HepG2 (cell line): ENCODE measurements at regions not wholly inside any gene's neighbourhood (a gene's known extent, or its start where the extent isn't known, plus 50 kb on each side); places are given as distances from the start of the nearest gene placed in this dataset.

Experiments used
- ATAC-seq: fragments of 200-7000 bp; cut with Tn5 transposase; 3 replicates; pipeline ENCODE4 v1.9.1; 2020; ENCODE audit warnings: mild to moderate bottlenecking, moderate library complexity
- BruUV-seq: library from RNA; stranded (reverse); fragments of 400-500 nt; replicated peaks from 2 replicates; lab custom pipeline; 2021; lab: Mats Ljungman, UMichigan
- CTCF ChIA-PET: fragments of 300-600 bp; formaldehyde crosslinking; extraction: SDS; loops from one replicate; lab custom pipeline; 2021; ENCODE audit warnings: low total read pairs, inconsistent platforms, low intra/inter-chr PET ratio; lab: Yijun Ruan, JAX
- POLR2A ChIA-PET: fragments of 350-600 bp; sonication (Branson Sonifier 250); formaldehyde crosslinking; loops from one replicate; lab custom pipeline; 2020; ENCODE audit warnings: antibody characterized with exemption, inconsistent platforms; lab: Yijun Ruan, JAX
- DNase-seq: peaks from one replicate; pipeline ENCODE4 v3.0.0-alpha.2; 2015; ENCODE audit warnings: low spot score
- FAIRE-seq: peaks from 3 replicates; lab custom pipeline; 2011; peaks lifted over from hg19 to GRCh38; lab: Jason Lieb, UNC
- H2AFZ ChIP-seq: one replicate; pipeline ENCODE4 v1.6.1; 2011; ENCODE audit warnings: low read length, inconsistent platforms
- H3K27ac ChIP-seq: fragments of 300-600 bp; 3 replicates; pipeline ENCODE4 v1.8.0; 2011; ENCODE audit warnings: mixed run types, mild to moderate bottlenecking, mixed read lengths, low read length, inconsistent platforms; ENCODE audit not compliant: insufficient read depth; ENCODE audit errors: extremely low read length
- H3K27me3 ChIP-seq, 2 experiments: fragments of 200-600 bp in 1 of 2; 2 replicates in 1 of 2; 3 replicates in 1 of 2; pipeline versions ENCODE4 v1.6.0 to v1.8.0; 2011; ENCODE audit warnings: low read length in 2 of 2, mild to moderate bottlenecking in 2 of 2, moderate library complexity in 2 of 2, inconsistent platforms in 1 of 2; ENCODE audit not compliant: insufficient read depth in 2 of 2, control insufficient read depth in 1 of 2
- H3K36me3 ChIP-seq, 2 experiments: fragments of 200-600 bp in 1 of 2; replicated peaks in 1 of 2; 2 replicates in 1 of 2; 3 replicates in 1 of 2; pipeline versions ENCODE4 v1.5.1 to v1.8.0; 2011; ENCODE audit warnings: low read length in 2 of 2, inconsistent platforms in 1 of 2; ENCODE audit not compliant: insufficient read depth in 2 of 2, control insufficient read depth in 1 of 2
- H3K4me1 ChIP-seq: 2 replicates; pipeline ENCODE4 v1.5.1; 2012; ENCODE audit warnings: low read length, inconsistent platforms; ENCODE audit not compliant: insufficient read depth
- H3K4me2 ChIP-seq: 2 replicates; pipeline ENCODE4 v1.6.0; 2011; ENCODE audit warnings: low read depth, low read length, inconsistent platforms
- H3K4me3 ChIP-seq, 3 experiments: fragments of 200-600 bp in 1 of 3; sonication (generic), shearing (Covaris generic) in 1 of 3; replicated peaks in 1 of 3; 2 replicates each; pipeline ENCODE4 v1.5.1; 2011 to 2016; ENCODE audit warnings: low read length in 3 of 3, inconsistent platforms in 2 of 3, low read depth in 2 of 3, mild to moderate bottlenecking in 2 of 3, control low read depth in 1 of 3, mixed read lengths in 1 of 3; ENCODE audit not compliant: insufficient read depth in 1 of 3
- H3K79me2 ChIP-seq: one replicate; pipeline ENCODE4 v1.6.1; 2011; ENCODE audit warnings: low read length, inconsistent platforms; ENCODE audit not compliant: insufficient read depth
- H3K9ac ChIP-seq: 2 replicates; pipeline ENCODE4 v1.6.0; 2011; ENCODE audit warnings: mild to moderate bottlenecking, low read depth, low read length, inconsistent platforms; ENCODE audit not compliant: insufficient read depth
- H3K9me3 ChIP-seq: 2 replicates; pipeline ENCODE4 v1.5.1; 2012; ENCODE audit warnings: mild to moderate bottlenecking, low read length
- H4K20me1 ChIP-seq: 2 replicates; pipeline ENCODE4 v1.6.0; 2011; ENCODE audit warnings: inconsistent platforms, mild to moderate bottlenecking, low read length, moderate library complexity; ENCODE audit not compliant: insufficient read depth
- AGO1 ChIP-seq: fragments of 200-400 bp; formaldehyde crosslinking; IDR thresholded peaks from 2 replicates; pipeline ENCODE4 v1.6.1; 2017; ENCODE audit warnings: mild to moderate bottlenecking, low read depth, low read length, moderate library complexity; ENCODE audit not compliant: poor library complexity, severe bottlenecking
- CC2D1A ChIP-seq: sonication (generic); formaldehyde crosslinking; IDR thresholded peaks from 2 replicates; pipeline ENCODE4 v1.8.1; 2023; ENCODE audit warnings: mild to moderate bottlenecking, missing genetic modification reagents
- FOXK1 ChIP-seq: sonication (generic); formaldehyde crosslinking; IDR thresholded peaks from 2 replicates; pipeline ENCODE4 v1.4.0; 2020; ENCODE audit warnings: low read depth, missing genetic modification reagents, borderline replicate concordance
- GZF1 ChIP-seq: sonication (generic); formaldehyde crosslinking; IDR thresholded peaks from 2 replicates; pipeline ENCODE4 v1.5.1; 2020; ENCODE audit warnings: mild to moderate bottlenecking, missing genetic modification reagents
- KLF6 ChIP-seq: IDR thresholded peaks from 2 replicates; pipeline ENCODE4 v1.8.0; 2016; ENCODE audit warnings: missing biosample characterization, missing genetic modification reagents
- MEIS1 ChIP-seq: sonication (generic); formaldehyde crosslinking; IDR thresholded peaks from 2 replicates; pipeline ENCODE4 v1.9.0; 2021; ENCODE audit warnings: mild to moderate bottlenecking, missing genetic modification reagents, moderate library complexity, borderline replicate concordance
- ZBTB20 ChIP-seq: sonication (generic); formaldehyde crosslinking; IDR thresholded peaks from 2 replicates; pipeline ENCODE4 v1.8.1; 2023; ENCODE audit warnings: missing genetic modification reagents, low read depth, mild to moderate bottlenecking, borderline replicate concordance
- ZFP1 ChIP-seq: IDR thresholded peaks from 2 replicates; pipeline ENCODE4 v1.6.1; 2016
- ZNF550 ChIP-seq: sonication (generic); formaldehyde crosslinking; IDR thresholded peaks from 2 replicates; pipeline ENCODE4 v1.4.0; 2020; ENCODE audit warnings: mild to moderate bottlenecking, missing genetic modification reagents, borderline replicate concordance
- ZNF556 ChIP-seq: sonication (generic); formaldehyde crosslinking; IDR thresholded peaks from 2 replicates; pipeline ENCODE4 v1.4.0; 2020; ENCODE audit warnings: mild to moderate bottlenecking, missing genetic modification reagents, borderline replicate concordance
- ZNF569 ChIP-seq: sonication (generic); formaldehyde crosslinking; IDR thresholded peaks from 2 replicates; pipeline ENCODE4 v1.5.0; 2020; ENCODE audit warnings: mild to moderate bottlenecking, missing genetic modification reagents, moderate library complexity, borderline replicate concordance
- ZNF83 ChIP-seq: sonication (generic); formaldehyde crosslinking; IDR thresholded peaks from 2 replicates; pipeline ENCODE4 v1.4.0; 2020; ENCODE audit warnings: missing genetic modification reagents, mild to moderate bottlenecking, borderline replicate concordance
- WGBS: methylation state at CpG from one replicate; pipeline ENCODE4 v1.1.6; 2017; ENCODE audit warnings: low lambda C conversion rate; 5-methylcytosine and 5-hydroxymethylcytosine counted together
- in situ Hi-C: cut with HindIII; loops from 2 replicates; pipeline ENCODE4 v1.10.0; 2017; ENCODE audit warnings: low pct_unique_long_range_greater_than_20kb; ENCODE audit not compliant: extremely low pct_ligation_motif_present
- intact Hi-C: fragments of 100-400 bp; cut with micrococcal nuclease; formaldehyde crosslinking; loops from one replicate; pipeline ENCODE4 v1.10.0; 2022; ENCODE audit not compliant: unreplicated experiment
- TF ChIP-seq, protein P1 (sequence below): IDR thresholded peaks from 2 replicates; pipeline ENCODE4 v1.6.1; 2018; ENCODE audit warnings: missing genetic modification reagents, mild to moderate bottlenecking, missing compliant biosample characterization
- TF ChIP-seq, protein P2 (sequence below): sonication (generic); formaldehyde crosslinking; IDR thresholded peaks from 2 replicates; pipeline ENCODE4 v1.5.0; 2020; ENCODE audit warnings: mild to moderate bottlenecking, missing genetic modification reagents, borderline replicate concordance
- TF ChIP-seq, protein P3 (sequence below): sonication (generic); formaldehyde crosslinking; IDR thresholded peaks from 2 replicates; pipeline ENCODE4 v1.4.0; 2020; ENCODE audit warnings: low read depth, mild to moderate bottlenecking, missing genetic modification reagents

DNA sequence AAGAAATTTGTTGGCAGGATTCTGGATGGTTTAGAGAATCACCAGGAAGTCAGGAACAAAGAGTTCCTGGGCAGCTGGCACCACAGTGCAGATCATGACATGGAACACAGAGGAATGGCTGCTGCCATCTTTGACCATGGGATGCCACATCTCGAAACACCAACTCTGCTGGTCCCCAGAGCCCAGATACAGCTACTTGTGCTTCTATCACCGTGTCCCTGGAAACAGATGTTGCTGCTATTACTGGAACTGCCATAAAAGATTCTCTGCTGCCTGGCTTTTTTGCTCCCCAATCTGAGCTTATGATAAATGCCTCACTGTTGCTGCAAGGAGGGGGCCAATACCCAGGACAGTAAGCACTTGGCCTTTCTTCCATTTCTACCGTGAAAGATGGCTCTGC lies 185.2 kb downstream of the CSNK2A3 start:
- no peak for FAIRE-seq
- no peak overlapping the region for H3K9ac ChIP-seq
- TF ChIP-seq ZNF83 (no peak), ZFP1 (CRISPR knock-in tag) (no peak), FOXK1 (CRISPR knock-in tag) (no peak), ZNF550 (CRISPR knock-in tag) (no peak), ZNF569 (no peak), CC2D1A (CRISPR knock-in tag) (no peak), ZNF556 (CRISPR knock-in tag) (no peak), AGO1 (no peak), GZF1 (CRISPR knock-in tag) (no peak), KLF6 (CRISPR knock-in tag) (no peak), ZBTB20 (CRISPR knock-in tag) (no peak), MEIS1 (CRISPR knock-in tag) (no peak)
- TF ChIP-seq, protein P1, sequence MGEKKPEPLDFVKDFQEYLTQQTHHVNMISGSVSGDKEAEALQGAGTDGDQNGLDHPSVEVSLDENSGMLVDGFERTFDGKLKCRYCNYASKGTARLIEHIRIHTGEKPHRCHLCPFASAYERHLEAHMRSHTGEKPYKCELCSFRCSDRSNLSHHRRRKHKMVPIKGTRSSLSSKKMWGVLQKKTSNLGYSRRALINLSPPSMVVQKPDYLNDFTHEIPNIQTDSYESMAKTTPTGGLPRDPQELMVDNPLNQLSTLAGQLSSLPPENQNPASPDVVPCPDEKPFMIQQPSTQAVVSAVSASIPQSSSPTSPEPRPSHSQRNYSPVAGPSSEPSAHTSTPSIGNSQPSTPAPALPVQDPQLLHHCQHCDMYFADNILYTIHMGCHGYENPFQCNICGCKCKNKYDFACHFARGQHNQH = no peak
- TF ChIP-seq, protein P2, sequence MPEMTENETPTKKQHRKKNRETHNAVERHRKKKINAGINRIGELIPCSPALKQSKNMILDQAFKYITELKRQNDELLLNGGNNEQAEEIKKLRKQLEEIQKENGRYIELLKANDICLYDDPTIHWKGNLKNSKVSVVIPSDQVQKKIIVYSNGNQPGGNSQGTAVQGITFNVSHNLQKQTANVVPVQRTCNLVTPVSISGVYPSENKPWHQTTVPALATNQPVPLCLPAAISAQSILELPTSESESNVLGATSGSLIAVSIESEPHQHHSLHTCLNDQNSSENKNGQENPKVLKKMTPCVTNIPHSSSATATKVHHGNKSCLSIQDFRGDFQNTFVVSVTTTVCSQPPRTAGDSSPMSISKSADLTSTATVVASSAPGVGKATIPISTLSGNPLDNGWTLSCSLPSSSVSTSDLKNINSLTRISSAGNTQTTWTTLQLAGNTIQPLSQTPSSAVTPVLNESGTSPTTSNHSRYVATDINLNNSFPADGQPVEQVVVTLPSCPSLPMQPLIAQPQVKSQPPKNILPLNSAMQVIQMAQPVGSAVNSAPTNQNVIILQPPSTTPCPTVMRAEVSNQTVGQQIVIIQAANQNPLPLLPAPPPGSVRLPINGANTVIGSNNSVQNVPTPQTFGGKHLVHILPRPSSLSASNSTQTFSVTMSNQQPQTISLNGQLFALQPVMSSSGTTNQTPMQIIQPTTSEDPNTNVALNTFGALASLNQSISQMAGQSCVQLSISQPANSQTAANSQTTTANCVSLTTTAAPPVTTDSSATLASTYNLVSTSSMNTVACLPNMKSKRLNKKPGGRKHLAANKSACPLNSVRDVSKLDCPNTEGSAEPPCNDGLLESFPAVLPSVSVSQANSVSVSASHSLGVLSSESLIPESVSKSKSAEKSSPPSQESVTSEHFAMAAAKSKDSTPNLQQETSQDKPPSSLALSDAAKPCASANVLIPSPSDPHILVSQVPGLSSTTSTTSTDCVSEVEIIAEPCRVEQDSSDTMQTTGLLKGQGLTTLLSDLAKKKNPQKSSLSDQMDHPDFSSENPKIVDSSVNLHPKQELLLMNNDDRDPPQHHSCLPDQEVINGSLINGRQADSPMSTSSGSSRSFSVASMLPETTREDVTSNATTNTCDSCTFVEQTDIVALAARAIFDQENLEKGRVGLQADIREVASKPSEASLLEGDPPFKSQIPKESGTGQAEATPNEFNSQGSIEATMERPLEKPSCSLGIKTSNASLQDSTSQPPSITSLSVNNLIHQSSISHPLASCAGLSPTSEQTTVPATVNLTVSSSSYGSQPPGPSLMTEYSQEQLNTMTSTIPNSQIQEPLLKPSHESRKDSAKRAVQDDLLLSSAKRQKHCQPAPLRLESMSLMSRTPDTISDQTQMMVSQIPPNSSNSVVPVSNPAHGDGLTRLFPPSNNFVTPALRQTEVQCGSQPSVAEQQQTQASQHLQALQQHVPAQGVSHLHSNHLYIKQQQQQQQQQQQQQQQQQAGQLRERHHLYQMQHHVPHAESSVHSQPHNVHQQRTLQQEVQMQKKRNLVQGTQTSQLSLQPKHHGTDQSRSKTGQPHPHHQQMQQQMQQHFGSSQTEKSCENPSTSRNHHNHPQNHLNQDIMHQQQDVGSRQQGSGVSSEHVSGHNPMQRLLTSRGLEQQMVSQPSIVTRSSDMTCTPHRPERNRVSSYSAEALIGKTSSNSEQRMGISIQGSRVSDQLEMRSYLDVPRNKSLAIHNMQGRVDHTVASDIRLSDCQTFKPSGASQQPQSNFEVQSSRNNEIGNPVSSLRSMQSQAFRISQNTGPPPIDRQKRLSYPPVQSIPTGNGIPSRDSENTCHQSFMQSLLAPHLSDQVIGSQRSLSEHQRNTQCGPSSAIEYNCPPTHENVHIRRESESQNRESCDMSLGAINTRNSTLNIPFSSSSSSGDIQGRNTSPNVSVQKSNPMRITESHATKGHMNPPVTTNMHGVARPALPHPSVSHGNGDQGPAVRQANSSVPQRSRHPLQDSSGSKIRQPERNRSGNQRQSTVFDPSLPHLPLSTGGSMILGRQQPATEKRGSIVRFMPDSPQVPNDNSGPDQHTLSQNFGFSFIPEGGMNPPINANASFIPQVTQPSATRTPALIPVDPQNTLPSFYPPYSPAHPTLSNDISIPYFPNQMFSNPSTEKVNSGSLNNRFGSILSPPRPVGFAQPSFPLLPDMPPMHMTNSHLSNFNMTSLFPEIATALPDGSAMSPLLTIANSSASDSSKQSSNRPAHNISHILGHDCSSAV = no peak
- TF ChIP-seq, protein P3, sequence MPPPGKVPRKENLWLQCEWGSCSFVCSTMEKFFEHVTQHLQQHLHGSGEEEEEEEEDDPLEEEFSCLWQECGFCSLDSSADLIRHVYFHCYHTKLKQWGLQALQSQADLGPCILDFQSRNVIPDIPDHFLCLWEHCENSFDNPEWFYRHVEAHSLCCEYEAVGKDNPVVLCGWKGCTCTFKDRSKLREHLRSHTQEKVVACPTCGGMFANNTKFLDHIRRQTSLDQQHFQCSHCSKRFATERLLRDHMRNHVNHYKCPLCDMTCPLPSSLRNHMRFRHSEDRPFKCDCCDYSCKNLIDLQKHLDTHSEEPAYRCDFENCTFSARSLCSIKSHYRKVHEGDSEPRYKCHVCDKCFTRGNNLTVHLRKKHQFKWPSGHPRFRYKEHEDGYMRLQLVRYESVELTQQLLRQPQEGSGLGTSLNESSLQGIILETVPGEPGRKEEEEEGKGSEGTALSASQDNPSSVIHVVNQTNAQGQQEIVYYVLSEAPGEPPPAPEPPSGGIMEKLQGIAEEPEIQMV = no peak
- WGBS = 0% methylated on average over 3 of the region's 3 CpGs
- POLR2A ChIA-PET = no interaction called here
- no peaks in the 10 kb centered on the region for H3K9me3 ChIP-seq
- no peaks in the 10 kb centered on the region for H3K4me1 ChIP-seq
- no peak for ATAC-seq
- in situ Hi-C loops (no loop called here), intact Hi-C loops (no loop called here)
- no TSS peak for BruUV-seq
- no peaks in the 10 kb centered on the region for H3K79me2 ChIP-seq
- H4K20me1 ChIP-seq = no peaks in the 10 kb centered on the region
- no peaks in the 10 kb centered on the region for H3K36me3 ChIP-seq
- no peak overlapping the region for H3K4me2 ChIP-seq
- H3K27ac ChIP-seq = no peak overlapping the region
- CTCF ChIA-PET = no interaction called here
- H3K4me3 ChIP-seq = no peak overlapping the region
- no peak for DNase-seq
- no peak overlapping the region for H2AFZ ChIP-seq
- peaks cover 0 to 2% of the 10 kb centered on the region in 2 experiments; a peak in 1 of 5 replicates for H3K27me3 ChIP-seq
